Activated CD4-positive, alpha-beta T cell treated with anti-CD3 and anti-CD28 coated beads, Interleukin-2, Interleukin-6, amounts not matched to agents 100 ng/mL and 50 ng/mL, durations not matched to agents 16 hours and 8 hours (primary cell): ENCODE measurements at regions not wholly inside any gene's neighbourhood (a gene's known extent, or its start where the extent isn't known, plus 50 kb on each side); places are given as distances from the start of the nearest gene placed in this dataset.

Source experiments
- DNase-seq: peaks from one replicate; pipeline ENCODE4 v3.0.0-alpha.2; 2020

GRCh38 chr2:217179854-217180253 lies 320.0 kb upstream of the TNP1 start:
- DNase-seq: no peak

- DNase-seq: no peak
Observed at GRCh38 chr2:217178341-217178740, 318.5 kb upstream of the TNP1 start.

GRCh38 chr2:217177720-217178119 lies 317.9 kb upstream of the TNP1 start:
- DNase-seq: no peak

GRCh38 chr2:217171874-217172273 lies 312.0 kb upstream of the TNP1 start:
- DNase-seq: no peak

GRCh38 chr2:217168496-217168895 lies 308.6 kb upstream of the TNP1 start:
- no peak for DNase-seq

GRCh38 chr2:217167531-217167930 lies 307.7 kb upstream of the TNP1 start:
- DNase-seq: no peak

GRCh38 chr2:217166241-217166850 lies 306.5 kb upstream of the TNP1 start:
- peak; percentile 15 for DNase-seq

GRCh38 chr2:217165547-217165946 lies 305.7 kb upstream of the TNP1 start:
- DNase-seq: no peak

GRCh38 chr2:217163987-217164386 lies 304.1 kb upstream of the TNP1 start:
- no peak for DNase-seq

- DNase-seq: peak; percentile 20
Observed at GRCh38 chr2:217162533-217162932, 302.7 kb upstream of the TNP1 start.

GRCh38 chr2:217160978-217161973 lies 301.4 kb upstream of the TNP1 start:
- DNase-seq: no peak

- DNase-seq: no peak
Observed at GRCh38 chr2:217160103-217160743, 300.4 kb upstream of the TNP1 start.

GRCh38 chr2:217158928-217159327 lies 299.1 kb upstream of the TNP1 start:
- DNase-seq: no peak

- no peak for DNase-seq
Observed at GRCh38 chr2:217157581-217157980, 297.7 kb upstream of the TNP1 start.

- no peak for DNase-seq
Observed at GRCh38 chr2:217156801-217157200, 296.9 kb upstream of the TNP1 start.

- DNase-seq: no peak
Observed at GRCh38 chr2:217154923-217155322, 295.1 kb upstream of the TNP1 start.

GRCh38 chr2:217153510-217153909 lies 293.6 kb upstream of the TNP1 start:
- DNase-seq: no peak

GRCh38 chr2:217152831-217153230 lies 293.0 kb upstream of the TNP1 start:
- no peak for DNase-seq

GRCh38 chr2:217151509-217152206 lies 291.8 kb upstream of the TNP1 start:
- no peak for DNase-seq

GRCh38 chr2:217150236-217150635 lies 290.4 kb upstream of the TNP1 start:
- DNase-seq: no peak

GRCh38 chr2:217149087-217149660 lies 289.3 kb upstream of the TNP1 start:
- no peak for DNase-seq

- no peak for DNase-seq
Observed at GRCh38 chr2:217147818-217148217, 288.0 kb upstream of the TNP1 start.

- DNase-seq: no peak
Observed at GRCh38 chr2:217146956-217147355, 287.1 kb upstream of the TNP1 start.
